HL-60 (cell line): ENCODE measurements at regions not wholly inside any gene's neighbourhood (a gene's known extent, or its start where the extent isn't known, plus 50 kb on each side); places are given as distances from the start of the nearest gene placed in this dataset.

Experiments used
- GABPA ChIP-seq: IDR thresholded peaks from 2 replicates; pipeline ENCODE4 v1.6.1; 2012; ENCODE audit warnings: low read depth
- POLR2AphosphoS5 ChIP-seq: IDR thresholded peaks from 2 replicates; pipeline ENCODE4 v1.6.1; 2012; ENCODE audit warnings: low read depth
- SPI1 ChIP-seq: IDR thresholded peaks from 2 replicates; pipeline ENCODE4 v1.6.1; 2012; ENCODE audit warnings: low read depth, mild to moderate bottlenecking, borderline replicate concordance
- TF ChIP-seq, protein P1 (sequence below): IDR thresholded peaks from 2 replicates; pipeline ENCODE4 v1.6.1; 2012; ENCODE audit warnings: low read depth; ENCODE audit not compliant: insufficient replicate concordance
- TF ChIP-seq, protein P2 (sequence below): IDR thresholded peaks from one replicate; pipeline ENCODE4 v1.5.1; 2011; ENCODE audit warnings: low read length, control low read depth, inconsistent platforms; ENCODE audit not compliant: insufficient read depth

GRCh38 chr1:218869276-218869675 is 304.4 kb upstream of the LYPLAL1 start:
- TF ChIP-seq, protein P1, sequence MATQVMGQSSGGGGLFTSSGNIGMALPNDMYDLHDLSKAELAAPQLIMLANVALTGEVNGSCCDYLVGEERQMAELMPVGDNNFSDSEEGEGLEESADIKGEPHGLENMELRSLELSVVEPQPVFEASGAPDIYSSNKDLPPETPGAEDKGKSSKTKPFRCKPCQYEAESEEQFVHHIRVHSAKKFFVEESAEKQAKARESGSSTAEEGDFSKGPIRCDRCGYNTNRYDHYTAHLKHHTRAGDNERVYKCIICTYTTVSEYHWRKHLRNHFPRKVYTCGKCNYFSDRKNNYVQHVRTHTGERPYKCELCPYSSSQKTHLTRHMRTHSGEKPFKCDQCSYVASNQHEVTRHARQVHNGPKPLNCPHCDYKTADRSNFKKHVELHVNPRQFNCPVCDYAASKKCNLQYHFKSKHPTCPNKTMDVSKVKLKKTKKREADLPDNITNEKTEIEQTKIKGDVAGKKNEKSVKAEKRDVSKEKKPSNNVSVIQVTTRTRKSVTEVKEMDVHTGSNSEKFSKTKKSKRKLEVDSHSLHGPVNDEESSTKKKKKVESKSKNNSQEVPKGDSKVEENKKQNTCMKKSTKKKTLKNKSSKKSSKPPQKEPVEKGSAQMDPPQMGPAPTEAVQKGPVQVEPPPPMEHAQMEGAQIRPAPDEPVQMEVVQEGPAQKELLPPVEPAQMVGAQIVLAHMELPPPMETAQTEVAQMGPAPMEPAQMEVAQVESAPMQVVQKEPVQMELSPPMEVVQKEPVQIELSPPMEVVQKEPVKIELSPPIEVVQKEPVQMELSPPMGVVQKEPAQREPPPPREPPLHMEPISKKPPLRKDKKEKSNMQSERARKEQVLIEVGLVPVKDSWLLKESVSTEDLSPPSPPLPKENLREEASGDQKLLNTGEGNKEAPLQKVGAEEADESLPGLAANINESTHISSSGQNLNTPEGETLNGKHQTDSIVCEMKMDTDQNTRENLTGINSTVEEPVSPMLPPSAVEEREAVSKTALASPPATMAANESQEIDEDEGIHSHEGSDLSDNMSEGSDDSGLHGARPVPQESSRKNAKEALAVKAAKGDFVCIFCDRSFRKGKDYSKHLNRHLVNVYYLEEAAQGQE = no peak
- TF ChIP-seq, protein P2, sequence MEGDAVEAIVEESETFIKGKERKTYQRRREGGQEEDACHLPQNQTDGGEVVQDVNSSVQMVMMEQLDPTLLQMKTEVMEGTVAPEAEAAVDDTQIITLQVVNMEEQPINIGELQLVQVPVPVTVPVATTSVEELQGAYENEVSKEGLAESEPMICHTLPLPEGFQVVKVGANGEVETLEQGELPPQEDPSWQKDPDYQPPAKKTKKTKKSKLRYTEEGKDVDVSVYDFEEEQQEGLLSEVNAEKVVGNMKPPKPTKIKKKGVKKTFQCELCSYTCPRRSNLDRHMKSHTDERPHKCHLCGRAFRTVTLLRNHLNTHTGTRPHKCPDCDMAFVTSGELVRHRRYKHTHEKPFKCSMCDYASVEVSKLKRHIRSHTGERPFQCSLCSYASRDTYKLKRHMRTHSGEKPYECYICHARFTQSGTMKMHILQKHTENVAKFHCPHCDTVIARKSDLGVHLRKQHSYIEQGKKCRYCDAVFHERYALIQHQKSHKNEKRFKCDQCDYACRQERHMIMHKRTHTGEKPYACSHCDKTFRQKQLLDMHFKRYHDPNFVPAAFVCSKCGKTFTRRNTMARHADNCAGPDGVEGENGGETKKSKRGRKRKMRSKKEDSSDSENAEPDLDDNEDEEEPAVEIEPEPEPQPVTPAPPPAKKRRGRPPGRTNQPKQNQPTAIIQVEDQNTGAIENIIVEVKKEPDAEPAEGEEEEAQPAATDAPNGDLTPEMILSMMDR = no peak
- no peak for TF ChIP-seq GABPA
- TF ChIP-seq POLR2AphosphoS5 = no peak
- TF ChIP-seq SPI1 = no peak
